ENCODE measurements at regions not wholly inside any gene's neighbourhood (a gene's known extent, or its start where the extent isn't known, plus 50 kb on each side); places are given as distances from the start of the nearest gene placed in this dataset.

- TF ChIP-seq, protein P1, sequence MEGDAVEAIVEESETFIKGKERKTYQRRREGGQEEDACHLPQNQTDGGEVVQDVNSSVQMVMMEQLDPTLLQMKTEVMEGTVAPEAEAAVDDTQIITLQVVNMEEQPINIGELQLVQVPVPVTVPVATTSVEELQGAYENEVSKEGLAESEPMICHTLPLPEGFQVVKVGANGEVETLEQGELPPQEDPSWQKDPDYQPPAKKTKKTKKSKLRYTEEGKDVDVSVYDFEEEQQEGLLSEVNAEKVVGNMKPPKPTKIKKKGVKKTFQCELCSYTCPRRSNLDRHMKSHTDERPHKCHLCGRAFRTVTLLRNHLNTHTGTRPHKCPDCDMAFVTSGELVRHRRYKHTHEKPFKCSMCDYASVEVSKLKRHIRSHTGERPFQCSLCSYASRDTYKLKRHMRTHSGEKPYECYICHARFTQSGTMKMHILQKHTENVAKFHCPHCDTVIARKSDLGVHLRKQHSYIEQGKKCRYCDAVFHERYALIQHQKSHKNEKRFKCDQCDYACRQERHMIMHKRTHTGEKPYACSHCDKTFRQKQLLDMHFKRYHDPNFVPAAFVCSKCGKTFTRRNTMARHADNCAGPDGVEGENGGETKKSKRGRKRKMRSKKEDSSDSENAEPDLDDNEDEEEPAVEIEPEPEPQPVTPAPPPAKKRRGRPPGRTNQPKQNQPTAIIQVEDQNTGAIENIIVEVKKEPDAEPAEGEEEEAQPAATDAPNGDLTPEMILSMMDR (conservative IDR thresholded peaks at IDR 0.05 in 1 of 2, IDR thresholded peaks at IDR 0.05 in 1 of 2; ENCODE audit: low read depth in 1 of 2, low read length in 2 of 2), result no peak
- TF ChIP-seq EZH2 (IDR thresholded peaks at IDR 0.05; ENCODE audit: low read length, missing control alignments), result no peak
These were observed 317.0 kb upstream of the MYT1L start for GRCh38 chr2:2648094-2648493.

Data from fibroblast of lung (primary cell).